GM12801 (cell line): ENCODE measurements at regions not wholly inside any gene's neighbourhood (a gene's known extent, or its start where the extent isn't known, plus 50 kb on each side); places are given as distances from the start of the nearest gene placed in this dataset.

Experiments used
- TF ChIP-seq, protein P1 (sequence below): IDR thresholded peaks from one replicate; pipeline ENCODE4 v1.5.1; 2011; ENCODE audit warnings: control low read depth; ENCODE audit not compliant: insufficient read length; ENCODE audit errors: extremely low read depth

DNA sequence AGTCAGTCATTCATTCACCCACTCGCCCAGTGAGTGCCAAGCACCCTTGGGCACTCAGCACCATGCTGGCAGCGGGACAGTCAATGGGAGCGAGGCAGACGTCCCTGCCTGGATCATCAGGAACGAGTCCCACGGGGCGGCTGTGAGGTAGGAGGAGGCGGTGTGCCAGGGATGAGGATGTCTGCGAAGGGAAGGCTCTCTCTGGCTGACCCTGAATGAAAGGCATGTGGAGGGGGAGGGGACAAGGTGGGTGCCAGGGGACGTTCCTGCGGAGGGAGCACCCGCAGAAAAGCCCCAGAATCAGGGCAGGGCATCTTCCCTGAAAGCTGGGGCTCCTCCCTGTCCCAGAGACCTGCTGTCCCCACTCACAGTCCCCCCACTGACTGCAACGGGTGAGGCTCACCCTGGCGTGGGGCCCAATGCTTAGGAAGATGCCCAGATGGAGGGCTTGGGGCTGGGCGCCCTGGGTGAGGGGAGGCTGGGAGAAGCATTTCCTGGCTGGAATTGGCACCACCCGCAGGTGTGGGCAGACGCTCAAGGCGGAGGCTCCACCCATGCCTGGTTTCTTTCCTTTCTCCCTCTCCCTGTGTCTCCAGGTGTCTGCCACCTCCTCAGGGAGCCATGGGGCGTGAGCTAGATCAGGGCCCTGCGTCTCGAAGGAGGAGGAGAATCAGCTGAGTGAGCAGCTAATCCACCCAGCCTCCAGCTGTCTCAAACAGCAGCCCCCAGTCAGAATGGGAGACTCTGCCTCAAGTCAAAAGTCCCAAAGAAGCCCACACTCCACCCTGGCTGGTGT is 179.0 kb upstream of the PPP1R26 start:
- TF ChIP-seq, protein P1, sequence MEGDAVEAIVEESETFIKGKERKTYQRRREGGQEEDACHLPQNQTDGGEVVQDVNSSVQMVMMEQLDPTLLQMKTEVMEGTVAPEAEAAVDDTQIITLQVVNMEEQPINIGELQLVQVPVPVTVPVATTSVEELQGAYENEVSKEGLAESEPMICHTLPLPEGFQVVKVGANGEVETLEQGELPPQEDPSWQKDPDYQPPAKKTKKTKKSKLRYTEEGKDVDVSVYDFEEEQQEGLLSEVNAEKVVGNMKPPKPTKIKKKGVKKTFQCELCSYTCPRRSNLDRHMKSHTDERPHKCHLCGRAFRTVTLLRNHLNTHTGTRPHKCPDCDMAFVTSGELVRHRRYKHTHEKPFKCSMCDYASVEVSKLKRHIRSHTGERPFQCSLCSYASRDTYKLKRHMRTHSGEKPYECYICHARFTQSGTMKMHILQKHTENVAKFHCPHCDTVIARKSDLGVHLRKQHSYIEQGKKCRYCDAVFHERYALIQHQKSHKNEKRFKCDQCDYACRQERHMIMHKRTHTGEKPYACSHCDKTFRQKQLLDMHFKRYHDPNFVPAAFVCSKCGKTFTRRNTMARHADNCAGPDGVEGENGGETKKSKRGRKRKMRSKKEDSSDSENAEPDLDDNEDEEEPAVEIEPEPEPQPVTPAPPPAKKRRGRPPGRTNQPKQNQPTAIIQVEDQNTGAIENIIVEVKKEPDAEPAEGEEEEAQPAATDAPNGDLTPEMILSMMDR = no peak

DNA sequence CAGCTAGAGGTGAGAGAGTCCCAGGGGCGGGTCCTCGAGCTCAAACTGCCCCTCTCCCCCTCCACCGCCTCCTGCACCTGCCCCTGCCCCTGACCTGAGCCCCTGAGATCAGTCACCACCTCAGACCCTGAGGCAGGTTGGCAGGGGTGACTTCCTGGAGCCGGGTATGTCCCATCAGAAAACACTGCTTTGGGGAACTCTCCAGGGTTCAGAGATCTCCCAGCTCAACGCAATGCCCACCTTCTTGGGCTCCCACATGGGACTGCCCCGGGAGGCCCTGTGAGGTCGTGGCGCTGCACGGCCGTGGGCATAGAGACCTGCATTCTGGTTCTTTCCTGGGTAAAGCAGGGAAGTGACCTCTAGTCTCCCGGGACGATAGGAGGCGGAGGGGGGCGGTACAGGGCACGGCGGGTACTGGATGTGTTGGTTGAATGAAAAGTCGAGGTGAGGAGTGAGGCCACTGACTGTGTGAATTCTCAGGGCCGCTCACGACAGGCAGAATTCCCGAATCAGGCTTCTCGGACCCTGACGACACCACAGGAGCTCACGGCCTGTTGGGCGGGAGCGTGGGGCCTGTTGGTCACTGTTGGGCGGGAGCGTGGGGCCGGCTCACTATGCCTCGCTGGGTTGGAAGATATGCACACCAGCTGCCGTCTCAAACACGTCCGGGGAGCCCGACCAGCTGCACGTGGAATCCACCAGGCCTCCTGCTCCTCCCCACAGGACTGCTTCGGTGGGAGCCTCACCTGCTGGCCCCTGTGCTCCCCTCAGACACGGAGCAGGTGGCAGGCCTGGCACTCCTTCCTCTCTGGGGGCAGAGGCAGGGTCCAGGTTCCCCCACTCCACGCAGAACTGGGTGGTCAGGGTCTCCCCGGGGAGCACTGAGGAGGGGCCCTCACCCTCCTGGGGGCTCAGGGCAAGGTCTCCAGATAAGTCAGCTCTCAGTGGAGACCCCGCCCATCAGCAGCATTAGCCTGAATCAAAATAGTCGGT is 178.0 kb upstream of the PPP1R26 start:
- TF ChIP-seq, protein P1 = no peak

DNA sequence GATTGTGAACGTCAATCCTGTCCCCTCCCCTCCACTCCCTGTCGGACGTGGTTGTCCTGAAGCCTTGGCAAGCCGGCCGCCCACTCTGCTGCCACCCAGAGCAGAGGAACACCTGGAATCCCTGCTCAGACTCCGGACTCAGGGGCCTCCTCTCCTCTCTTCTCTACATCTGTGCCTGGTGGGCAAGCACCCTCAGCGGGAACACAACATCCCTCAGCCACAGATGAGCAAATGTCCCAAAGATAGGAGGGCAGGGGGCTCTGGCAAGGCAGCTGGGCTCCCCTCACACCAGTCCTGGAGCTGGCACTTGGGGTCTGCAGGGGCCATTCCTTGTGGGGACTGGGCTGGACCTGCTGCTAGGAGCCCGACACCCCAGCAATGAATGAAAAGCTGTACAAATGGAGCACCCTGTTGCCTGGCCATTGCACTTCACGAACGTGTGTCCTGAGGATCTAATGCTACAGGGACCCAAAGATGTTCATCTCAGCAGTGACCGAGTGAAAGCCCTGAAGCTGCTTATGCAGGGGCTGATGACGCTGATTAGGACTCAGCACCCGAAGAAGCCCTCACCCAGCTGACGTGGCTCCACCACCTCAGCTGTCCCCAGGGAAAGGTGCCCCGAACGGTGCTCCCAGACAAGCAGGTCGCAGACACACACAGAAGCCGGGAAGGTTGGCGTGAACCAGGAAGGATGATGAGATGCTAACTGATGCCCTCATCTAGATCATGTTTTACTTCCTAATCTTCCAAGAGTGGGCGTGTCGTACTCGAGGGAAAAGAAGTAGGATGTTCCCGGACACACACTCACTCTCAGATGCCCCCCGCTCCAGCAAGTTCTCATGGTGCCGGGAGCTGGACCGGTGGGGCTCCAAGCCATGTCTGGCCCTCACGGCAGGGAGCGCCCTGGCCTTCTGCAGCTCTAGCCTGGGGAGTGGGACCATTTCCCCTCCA is 177.0 kb upstream of the PPP1R26 start:
- TF ChIP-seq, protein P1 = no peak

DNA sequence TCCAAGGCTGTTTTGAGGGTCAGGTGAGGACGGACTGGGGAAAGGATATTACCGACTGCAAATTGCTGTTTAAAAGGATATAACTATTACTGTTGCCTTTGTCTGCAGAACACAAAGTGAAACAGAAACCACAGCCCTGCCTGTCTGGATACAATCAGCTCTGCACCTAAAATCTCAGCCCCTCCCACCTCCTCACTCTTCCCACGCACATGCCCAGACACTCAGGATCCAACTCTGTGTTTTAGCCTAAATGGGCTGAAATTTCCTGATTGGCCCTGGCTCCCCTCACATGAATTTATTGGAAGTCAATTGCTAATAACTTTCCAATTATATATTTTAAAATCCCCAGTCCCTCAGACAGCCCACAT is 176.3 kb upstream of the PPP1R26 start:
- TF ChIP-seq, protein P1 = no peak

DNA sequence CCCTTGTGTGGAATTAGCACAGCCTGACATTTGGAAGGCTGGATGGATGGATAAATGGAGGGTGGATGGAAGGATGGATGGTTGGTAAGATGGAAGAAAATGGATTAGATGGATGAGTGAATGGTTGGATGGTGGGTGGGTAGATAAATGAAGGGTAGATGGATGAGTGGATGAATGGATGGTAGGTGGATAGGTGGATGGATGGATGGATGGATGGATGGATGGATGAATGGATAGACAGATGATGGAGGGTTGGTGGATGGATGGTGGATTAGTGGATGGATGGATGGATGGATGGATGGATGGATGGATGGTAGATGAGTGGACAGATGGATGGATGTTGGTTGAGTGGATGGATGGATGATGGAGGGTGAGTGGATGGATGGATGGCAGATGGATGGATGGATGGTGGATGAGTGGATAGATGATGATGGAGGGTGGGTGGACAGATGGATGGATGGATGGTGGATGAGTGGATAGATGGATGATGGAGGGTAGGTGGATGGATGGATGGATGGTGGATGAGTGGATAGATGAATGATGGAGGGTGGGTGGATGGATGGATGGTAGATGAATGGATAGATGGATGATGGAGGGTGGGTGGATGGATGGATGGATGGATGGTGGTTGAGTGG is 175.6 kb upstream of the PPP1R26 start:
- TF ChIP-seq, protein P1 = no peak

DNA sequence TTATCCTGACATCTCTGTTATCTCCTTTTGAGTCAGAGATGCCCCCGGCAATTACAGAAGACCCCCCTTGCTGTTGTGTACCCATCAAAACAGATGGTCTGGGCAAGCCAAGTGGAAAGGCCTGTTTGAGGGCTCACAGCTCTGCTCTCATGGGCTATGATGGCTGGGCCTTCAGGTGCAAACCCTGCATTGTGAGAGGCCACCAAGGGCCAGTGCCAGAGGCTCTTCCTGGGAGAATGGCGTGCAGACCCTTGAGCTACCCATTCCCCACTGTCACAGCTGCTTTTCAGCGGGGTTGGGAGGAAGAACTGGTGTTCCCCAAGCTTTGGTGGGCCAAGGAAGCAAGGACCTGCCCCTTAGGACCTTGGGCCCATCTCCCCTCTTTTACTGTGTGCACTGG is 174.7 kb upstream of the PPP1R26 start:
- TF ChIP-seq, protein P1 = no peak
